Adrenal gland (tissue), 9 donors: ENCODE measurements at regions not wholly inside any gene's neighbourhood (a gene's known extent, or its start where the extent isn't known, plus 50 kb on each side); places are given as distances from the start of the nearest gene placed in this dataset.

Source experiments
- DNase-seq, 7 donors: peaks; one replicate each; pipeline ENCODE4 v3.0.0-alpha.2; 2019 to 2020
- H3K27ac ChIP-seq, 5 donors: fragments of 200-600 bp; sonication (generic) in 4 of 5; 1 replicate in 3 of 5; 2 replicates in 2 of 5; pipeline versions ENCODE4 v1.5.1 to v1.8.0; 2016 to 2020; ENCODE audit warnings: mild to moderate bottlenecking in 1 of 5
- H3K27me3 ChIP-seq: fragments of 200-600 bp; 2 replicates; pipeline ENCODE4 v1.8.0; 2021
- H3K36me3 ChIP-seq, 2 donors: fragments of 200-600 bp; replicated peaks in 1 of 2; 1 replicate in 1 of 2; 2 replicates in 1 of 2; pipeline versions ENCODE4 v1.5.1 to v1.8.0; 2018 to 2022
- H3K4me1 ChIP-seq, 2 donors: fragments of 200-600 bp; replicated peaks in 1 of 2; 1 replicate in 1 of 2; 2 replicates in 1 of 2; pipeline versions ENCODE4 v1.5.1 to v1.8.0; 2018 to 2021
- H3K4me3 ChIP-seq, 4 donors: fragments of 200-600 bp; sonication (generic) in 3 of 4; one replicate each; pipeline ENCODE4 v1.5.1; 2016 to 2018
- H3K9me3 ChIP-seq, 3 donors: fragments of 200-600 bp; sonication (generic) in 1 of 3; replicated peaks in 1 of 3; 1 replicate in 2 of 3; 2 replicates in 1 of 3; pipeline versions ENCODE4 v1.5.1 to v1.8.0; 2016 to 2021
- CTCF ChIP-seq, 6 experiments: fragments of 450-650 bp in 4 of 6; fragments of 200-600 bp in 2 of 6; sonication (generic) in 1 of 6; IDR thresholded peaks; 1 replicate in 5 of 6; 2 replicates in 1 of 6; pipeline versions ENCODE4 v1.5.1 to v1.8.0; 2016 to 2021; ENCODE audit warnings: antibody characterized with exemption in 6 of 6, mild to moderate bottlenecking in 2 of 6, moderate library complexity in 1 of 6
- POLR2A ChIP-seq, 2 donors: fragments of 450-650 bp; IDR thresholded peaks; one replicate each; pipeline ENCODE4 v1.6.1; 2017; ENCODE audit warnings: antibody characterized with exemption in 2 of 2, mild to moderate bottlenecking in 2 of 2, moderate library complexity in 1 of 2
- WGBS, 4 donors: extraction: QIAGEN DNeasy Blood & Tissue Kit in 2 of 4; methylation state at CpG; one replicate each; pipeline versions ENCODE4 v1.1.5 to v1.1.7; 2013 to 2017; 5-methylcytosine and 5-hydroxymethylcytosine counted together
- intact Hi-C, 2 donors: fragments of 100-400 bp; cut with DNase I; formaldehyde crosslinking; loops; one replicate each; pipeline versions ENCODE4 v1.14.1 to v1.15.0; 2022 to 2023
- donor health status: healthy with polysubstance abuse.
- donor health status: Bipolar disorder and iron deficiency.
- donor health status: DM: yes; HTN: yes; CAD: no.
- donor health status: DM: no; HTN: no; CAD: no.
- donor health status: DM: no; HTN: no; CAD: no.

GRCh38 chr13:88144580-88144979, 473.4 kb downstream of the SLITRK5 start:
- Histone ChIP-seq H3K4me3 (no peak overlapping the region), H3K4me1 (no peaks in the 10 kb centered on the region), H3K9me3 (no peaks in the 10 kb centered on the region), H3K27ac (no peak overlapping the region), H3K36me3 (no peaks in the 10 kb centered on the region), H3K27me3 (no peaks in the 10 kb centered on the region)
- no peak for DNase-seq
- TF ChIP-seq CTCF (IDR thresholded peaks at IDR 0.05): no peak
- TF ChIP-seq POLR2A (IDR thresholded peaks at IDR 0.05): no peak
- 84 to 92% (median 89%) methylated on average over 8 of the region's 8 CpGs for WGBS, 4 donors
- intact Hi-C loops: no loop called here

- no peaks in the 10 kb centered on the region for H3K27me3 ChIP-seq
- no peak overlapping the region for H3K27ac ChIP-seq
- H3K9me3 ChIP-seq: no peaks in the 10 kb centered on the region
- TF ChIP-seq CTCF (IDR thresholded peaks at IDR 0.05) (no peak), POLR2A (IDR thresholded peaks at IDR 0.05) (no peak)
- intact Hi-C loops: no loop called here
- H3K4me3 ChIP-seq: no peak overlapping the region
- 77 to 92% (median 86%) methylated on average over 8 of the region's 8 CpGs for WGBS, 4 donors
- DNase-seq: no peak
- H3K36me3 ChIP-seq: no peaks in the 10 kb centered on the region
- H3K4me1 ChIP-seq: no peaks in the 10 kb centered on the region
Measured at GRCh38 chr13:88153353-88153752, 482.2 kb downstream of the SLITRK5 start.

- intact Hi-C loops: no loop called here
- H3K27ac ChIP-seq: no peak overlapping the region
- H3K4me3 ChIP-seq: no peak overlapping the region
- no peak for DNase-seq
- H3K4me1 ChIP-seq: no peaks in the 10 kb centered on the region
- H3K27me3 ChIP-seq: no peaks in the 10 kb centered on the region
- no peaks in the 10 kb centered on the region for H3K9me3 ChIP-seq
- 74 to 89% (median 81%) methylated on average over 2 of the region's 2 CpGs for WGBS, 4 donors
- H3K36me3 ChIP-seq: no peaks in the 10 kb centered on the region
- no peak for TF ChIP-seq CTCF (IDR thresholded peaks at IDR 0.05)
- no peak for TF ChIP-seq POLR2A (IDR thresholded peaks at IDR 0.05)
Measured at GRCh38 chr13:88154001-88154400, 482.8 kb downstream of the SLITRK5 start.

GRCh38 chr13:88162076-88162702, 491.0 kb downstream of the SLITRK5 start:
- no peaks in the 10 kb centered on the region for H3K4me1 ChIP-seq
- 64 to 79% (median 72%) methylated on average over 2 of the region's 2 CpGs for WGBS, 4 donors
- H3K27ac ChIP-seq: no peak overlapping the region
- H3K27me3 ChIP-seq: no peaks in the 10 kb centered on the region
- no peaks in the 10 kb centered on the region for H3K36me3 ChIP-seq
- TF ChIP-seq POLR2A (IDR thresholded peaks at IDR 0.05): no peak
- no peak for TF ChIP-seq CTCF (IDR thresholded peaks at IDR 0.05)
- intact Hi-C loops: no loop called here
- H3K4me3 ChIP-seq: no peak overlapping the region
- no peak for DNase-seq
- no peaks in the 10 kb centered on the region for H3K9me3 ChIP-seq
